ENCODE measurements at regions not wholly inside any gene's neighbourhood (a gene's known extent, or its start where the extent isn't known, plus 50 kb on each side); places are given as distances from the start of the nearest gene placed in this dataset.

- Histone ChIP-seq H3K27me3 (no peaks in the 10 kb centered on the region), H3K9me3 (peaks cover 0 to 23% (median 0%) of the 10 kb centered on the region in 4 donors), H3K4me1 (no peaks in the 10 kb centered on the region), H3K36me3 (no peaks in the 10 kb centered on the region), H3K27ac (no peak overlapping the region), H3K4me3 (no peak overlapping the region)
- no peak for TF ChIP-seq POLR2A (IDR thresholded peaks at IDR 0.05)
- no peak for TF ChIP-seq CTCF (IDR thresholded peaks at IDR 0.05)
- TF ChIP-seq EP300 (IDR thresholded peaks at IDR 0.05), result no peak
- WGBS, 2 donors, result 56 to 57% methylated on average over 7 of the region's 7 CpGs
- DNase-seq (ENCODE audit: low spot score in 2 of 2), result no peak
These were observed 127.5 kb upstream of the WSCD1 start for GRCh38 chr17:5942687-5943086.

- Histone ChIP-seq H3K27me3 (no peaks in the 10 kb centered on the region), H3K27ac (no peak overlapping the region), H3K4me3 (no peak overlapping the region), H3K4me1 (no peaks in the 10 kb centered on the region), H3K9me3 (peaks cover 0 to 23% (median 0%) of the 10 kb centered on the region in 4 donors), H3K36me3 (no peaks in the 10 kb centered on the region)
- 70 to 71% methylated on average over 7 of the region's 7 CpGs for WGBS, 2 donors
- TF ChIP-seq EP300 (IDR thresholded peaks at IDR 0.05) (no peak), CTCF (IDR thresholded peaks at IDR 0.05) (no peak), POLR2A (IDR thresholded peaks at IDR 0.05) (no peak)
- no peak for DNase-seq (ENCODE audit: low spot score in 2 of 2)
These were observed 126.9 kb upstream of the WSCD1 start for GRCh38 chr17:5943232-5943631.

- H3K4me3 ChIP-seq, result no peak overlapping the region
- no peak overlapping the region for H3K27ac ChIP-seq
- peaks cover 0 to 23% (median 0%) of the 10 kb centered on the region in 4 donors for H3K9me3 ChIP-seq
- TF ChIP-seq CTCF (IDR thresholded peaks at IDR 0.05) (no peak), EP300 (IDR thresholded peaks at IDR 0.05) (no peak), POLR2A (IDR thresholded peaks at IDR 0.05) (no peak)
- no peaks in the 10 kb centered on the region for H3K27me3 ChIP-seq
- H3K36me3 ChIP-seq, result no peaks in the 10 kb centered on the region
- DNase-seq (ENCODE audit: low spot score in 2 of 2), result no peak
- H3K4me1 ChIP-seq, result no peaks in the 10 kb centered on the region
- 66 to 70% methylated on average over 6 of the region's 6 CpGs for WGBS, 2 donors
These were observed 126.2 kb upstream of the WSCD1 start for GRCh38 chr17:5943982-5944381.

- no peaks in the 10 kb centered on the region for H3K36me3 ChIP-seq
- H3K9me3 ChIP-seq, result peaks cover 0 to 21% (median 0%) of the 10 kb centered on the region in 4 donors
- H3K4me1 ChIP-seq, result no peaks in the 10 kb centered on the region
- DNase-seq (ENCODE audit: low spot score in 2 of 2), result no peak
- no peak overlapping the region for H3K4me3 ChIP-seq
- H3K27me3 ChIP-seq, result no peaks in the 10 kb centered on the region
- 86 to 93% methylated on average over 2 of the region's 2 CpGs for WGBS, 2 donors
- TF ChIP-seq CTCF (IDR thresholded peaks at IDR 0.05) (no peak), EP300 (IDR thresholded peaks at IDR 0.05) (no peak), POLR2A (IDR thresholded peaks at IDR 0.05) (no peak)
- H3K27ac ChIP-seq, result no peak overlapping the region
These were observed 122.4 kb upstream of the WSCD1 start for GRCh38 chr17:5947701-5948180.

- no peaks in the 10 kb centered on the region for H3K27me3 ChIP-seq
- H3K27ac ChIP-seq, result no peak overlapping the region
- H3K4me1 ChIP-seq, result no peaks in the 10 kb centered on the region
- no peaks in the 10 kb centered on the region for H3K36me3 ChIP-seq
- WGBS, 2 donors, result 95 to 98% methylated on average over 3 of the region's 3 CpGs
- no peak for DNase-seq (ENCODE audit: low spot score in 2 of 2)
- no peak for TF ChIP-seq CTCF (IDR thresholded peaks at IDR 0.05)
- no peak for TF ChIP-seq POLR2A (IDR thresholded peaks at IDR 0.05)
- TF ChIP-seq EP300 (IDR thresholded peaks at IDR 0.05), result no peak
- no peak overlapping the region for H3K4me3 ChIP-seq
- peaks cover 0 to 16% (median 0%) of the 10 kb centered on the region in 4 donors for H3K9me3 ChIP-seq
These were observed 121.4 kb upstream of the WSCD1 start for GRCh38 chr17:5948811-5949210.

Data from tibial nerve (tissue), 4 donors.